SK-N-SH (cell line): ENCODE measurements at regions not wholly inside any gene's neighbourhood (a gene's known extent, or its start where the extent isn't known, plus 50 kb on each side); places are given as distances from the start of the nearest gene placed in this dataset.

Experiments
- CTCF ChIA-PET: fragments of 300-600, 350-600 bp; formaldehyde crosslinking; extraction: SDS; loops from one replicate; lab custom pipeline; 2021; lab: Yijun Ruan, JAX
- POLR2A ChIA-PET: fragments of 350-600 bp; sonication (Branson Sonifier 250); formaldehyde crosslinking; extraction: SDS; loops from one replicate; lab custom pipeline; 2020; ENCODE audit warnings: antibody characterized with exemption, inconsistent platforms; lab: Yijun Ruan, JAX
- DNase-seq: peaks from one replicate; pipeline ENCODE4 v3.0.0; 2012
- H2AFZ ChIP-seq: fragments of 200-600 bp; sonication (generic); 2 replicates; pipeline ENCODE4 v1.8.1; 2016; ENCODE audit warnings: antibody characterized with exemption, mild to moderate bottlenecking, low read depth
- H3F3A ChIP-seq: fragments of 200-600 bp; sonication (generic); replicated peaks from 2 replicates; pipeline ENCODE3; 2016; ENCODE audit warnings: antibody characterized with exemption, mild to moderate bottlenecking; ENCODE audit not compliant: insufficient read depth
- H3K27ac ChIP-seq, 2 experiments: fragments of 200-500 bp in 1 of 2; fragments of 200-600 bp in 1 of 2; sonication (Bioruptor generic) in 1 of 2; sonication (generic), shearing (Covaris generic) in 1 of 2; 2 replicates each; pipeline versions ENCODE4 v1.5.1 to v1.6.1; 2014 to 2016; ENCODE audit warnings: low read depth in 2 of 2, inconsistent platforms in 1 of 2, low read length in 1 of 2, mild to moderate bottlenecking in 1 of 2, mixed read lengths in 1 of 2
- H3K27me3 ChIP-seq: fragments of 200-600 bp; sonication (generic), shearing (Covaris generic); 2 replicates; pipeline ENCODE4 v1.6.1; 2016; ENCODE audit warnings: mixed run types; ENCODE audit not compliant: insufficient read depth
- H3K36me3 ChIP-seq, 2 experiments: fragments of 200-500 bp in 1 of 2; fragments of 200-600 bp in 1 of 2; sonication (Bioruptor generic) in 1 of 2; sonication (generic) in 1 of 2; replicated peaks in 1 of 2; 2 replicates each; pipeline versions ENCODE3 to v1.5.1; 2014 to 2016; ENCODE audit warnings: low read length in 1 of 2, mild to moderate bottlenecking in 1 of 2; ENCODE audit not compliant: insufficient read depth in 2 of 2, control insufficient read depth in 1 of 2
- H3K4me1 ChIP-seq, 2 experiments: fragments of 200-500 bp in 1 of 2; fragments of 200-600 bp in 1 of 2; sonication (Bioruptor generic) in 1 of 2; sonication (generic), shearing (Covaris generic) in 1 of 2; 2 replicates each; pipeline versions ENCODE4 v1.5.1 to v1.6.1; 2014 to 2016; ENCODE audit warnings: low read depth in 1 of 2, low read length in 1 of 2, mixed run types in 1 of 2; ENCODE audit not compliant: insufficient read depth in 2 of 2, control insufficient read depth in 1 of 2
- H3K4me2 ChIP-seq: fragments of 200-600 bp; sonication (generic), shearing (Covaris generic); 2 replicates; pipeline ENCODE4 v1.6.1; 2017; ENCODE audit warnings: mixed run types
- H3K4me3 ChIP-seq, 2 experiments: fragments of 200-500 bp in 1 of 2; fragments of 200-600 bp in 1 of 2; sonication (Bioruptor generic) in 1 of 2; sonication (generic), shearing (Covaris generic) in 1 of 2; 2 replicates each; pipeline versions ENCODE4 v1.5.1 to v1.8.1; 2014 to 2016; ENCODE audit warnings: low read depth in 2 of 2, inconsistent platforms in 1 of 2, low read length in 1 of 2, mild to moderate bottlenecking in 1 of 2, mixed read lengths in 1 of 2, moderate library complexity in 1 of 2
- H3K79me2 ChIP-seq: fragments of 200-600 bp; sonication (generic); 2 replicates; pipeline ENCODE4 v1.8.1; 2017; ENCODE audit warnings: mild to moderate bottlenecking; ENCODE audit not compliant: insufficient read depth
- H3K9ac ChIP-seq: fragments of 200-600 bp; sonication (generic); 2 replicates; pipeline ENCODE4 v1.6.1; 2017; ENCODE audit warnings: mixed run types
- H3K9me2 ChIP-seq: fragments of 200-600 bp; sonication (generic); 2 replicates; pipeline ENCODE4 v1.6.1; 2017; ENCODE audit warnings: mixed run types
- H3K9me3 ChIP-seq: fragments of 200-600 bp; sonication (generic); 2 replicates; pipeline ENCODE4 v1.6.1; 2017; ENCODE audit warnings: mixed run types, mild to moderate bottlenecking, moderate library complexity
- H4K20me1 ChIP-seq: fragments of 200-600 bp; sonication (generic); 2 replicates; pipeline ENCODE4 v1.6.1; 2017; ENCODE audit warnings: mild to moderate bottlenecking, mixed run types; ENCODE audit not compliant: insufficient read depth
- CTCF ChIP-seq: fragments of 200-600 bp; sonication (generic); IDR thresholded peaks from 2 replicates; pipeline ENCODE4 v1.6.1; 2017; ENCODE audit warnings: antibody characterized with exemption, mild to moderate bottlenecking, moderate library complexity
- FOSL2 ChIP-seq: IDR thresholded peaks from 2 replicates; pipeline ENCODE4 v1.4.0; 2012; ENCODE audit warnings: low read depth, mild to moderate bottlenecking, moderate library complexity, borderline replicate concordance
- FOXM1 ChIP-seq: IDR thresholded peaks from 2 replicates; pipeline ENCODE4 v1.4.0; 2012; ENCODE audit warnings: low read depth, mild to moderate bottlenecking
- JUND ChIP-seq: IDR thresholded peaks from 2 replicates; pipeline ENCODE4 v1.4.0; 2012
- MAX ChIP-seq: IDR thresholded peaks from 2 replicates; pipeline ENCODE4 v1.4.0; 2012; ENCODE audit warnings: low read depth
- MEF2A ChIP-seq: IDR thresholded peaks from 2 replicates; pipeline ENCODE4 v1.4.0; 2012; ENCODE audit warnings: low read depth, borderline replicate concordance
- MXI1 ChIP-seq: IDR thresholded peaks from 2 replicates; pipeline ENCODE4 v1.6.1; 2012; ENCODE audit warnings: mild to moderate bottlenecking, low read depth, low read length, improper control_type of control experiment
- NFIC ChIP-seq: IDR thresholded peaks from 2 replicates; pipeline ENCODE4 v1.4.0; 2012; ENCODE audit warnings: borderline replicate concordance
- PBX3 ChIP-seq: IDR thresholded peaks from 2 replicates; pipeline ENCODE4; 2012
- POLR2AphosphoS5 ChIP-seq: IDR thresholded peaks from 2 replicates; pipeline ENCODE4 v1.6.1; 2012; ENCODE audit warnings: low read depth, low read length
- REST ChIP-seq: IDR thresholded peaks from 2 replicates; pipeline ENCODE4 v1.6.1; 2012; ENCODE audit warnings: mild to moderate bottlenecking, low read depth, low read length, moderate library complexity
- RFX5 ChIP-seq: IDR thresholded peaks from 2 replicates; pipeline ENCODE4 v1.6.1; 2012; ENCODE audit warnings: mild to moderate bottlenecking, improper control_type of control experiment, low read length
- SIN3A ChIP-seq: IDR thresholded peaks from 2 replicates; pipeline ENCODE4 v1.6.1; 2012; ENCODE audit warnings: low read depth, mild to moderate bottlenecking, low read length, moderate library complexity, borderline replicate concordance
- USF1 ChIP-seq: IDR thresholded peaks from 2 replicates; pipeline ENCODE4 v1.4.0; 2012; ENCODE audit warnings: low read depth, borderline replicate concordance
- YY1 ChIP-seq: IDR thresholded peaks from 2 replicates; pipeline ENCODE4 v1.4.0; 2012; ENCODE audit warnings: low read depth, mild to moderate bottlenecking
- ZBTB33 ChIP-seq: IDR thresholded peaks from 2 replicates; pipeline ENCODE4 v1.4.0; 2012; ENCODE audit warnings: low read depth, borderline replicate concordance
- WGBS: methylation state at CpG from one replicate; pipeline ENCODE4 v1.1.6; 2017; ENCODE audit warnings: low lambda C conversion rate; 5-methylcytosine and 5-hydroxymethylcytosine counted together

- H2AFZ ChIP-seq, result no peak overlapping the region
- ChIA-PET CTCF (no interaction called here), POLR2A (no interaction called here)
- H3K9me2 ChIP-seq, result no peaks in the 10 kb centered on the region
- H3F3A ChIP-seq, result no peaks in the 10 kb centered on the region
- no peak for TF ChIP-seq FOSL2
- no peak for TF ChIP-seq NFIC
- TF ChIP-seq FOXM1, result no peak
- no peak for TF ChIP-seq ZBTB33
- TF ChIP-seq REST, result no peak
- TF ChIP-seq USF1, result no peak
- no peak for TF ChIP-seq POLR2AphosphoS5
- TF ChIP-seq SIN3A, result no peak
- no peak for TF ChIP-seq MXI1
- TF ChIP-seq MEF2A, result no peak
- no peak for TF ChIP-seq RFX5
- no peak for TF ChIP-seq MAX
- no peak for TF ChIP-seq YY1
- TF ChIP-seq JUND, result no peak
- TF ChIP-seq PBX3, result no peak
- no peak for TF ChIP-seq CTCF
- H3K79me2 ChIP-seq, result no peaks in the 10 kb centered on the region
- no peaks in the 10 kb centered on the region for H3K36me3 ChIP-seq
- no peaks in the 10 kb centered on the region for H4K20me1 ChIP-seq
- no peak overlapping the region for H3K4me2 ChIP-seq
- 9% methylated on average over 3 of the region's 3 CpGs for WGBS
- H3K27ac ChIP-seq, result no peak overlapping the region
- H3K4me3 ChIP-seq, result no peak overlapping the region
- peaks cover 2% of the 10 kb centered on the region; the same call in 1 of the 2 replicates for H3K9me3 ChIP-seq
- DNase-seq, result no peak
- H3K4me1 ChIP-seq, result no peaks in the 10 kb centered on the region
- H3K9ac ChIP-seq, result no peak overlapping the region
- no peaks in the 10 kb centered on the region for H3K27me3 ChIP-seq
These were observed 574.8 kb downstream of the MBD2 start for GRCh38 chr18:53649621-53650020.
